AG08396 (cell line): ENCODE measurements at regions not wholly inside any gene's neighbourhood (a gene's known extent, or its start where the extent isn't known, plus 50 kb on each side); places are given as distances from the start of the nearest gene placed in this dataset.
A peak's percentile ranks its signal among the peaks of the same experiment; 100 is the strongest.

ENCODE experiments used
- DNase-seq: peaks from one replicate; pipeline ENCODE4 v3.0.0; 2012; ENCODE audit warnings: low spot score, mixed read lengths

DNA sequence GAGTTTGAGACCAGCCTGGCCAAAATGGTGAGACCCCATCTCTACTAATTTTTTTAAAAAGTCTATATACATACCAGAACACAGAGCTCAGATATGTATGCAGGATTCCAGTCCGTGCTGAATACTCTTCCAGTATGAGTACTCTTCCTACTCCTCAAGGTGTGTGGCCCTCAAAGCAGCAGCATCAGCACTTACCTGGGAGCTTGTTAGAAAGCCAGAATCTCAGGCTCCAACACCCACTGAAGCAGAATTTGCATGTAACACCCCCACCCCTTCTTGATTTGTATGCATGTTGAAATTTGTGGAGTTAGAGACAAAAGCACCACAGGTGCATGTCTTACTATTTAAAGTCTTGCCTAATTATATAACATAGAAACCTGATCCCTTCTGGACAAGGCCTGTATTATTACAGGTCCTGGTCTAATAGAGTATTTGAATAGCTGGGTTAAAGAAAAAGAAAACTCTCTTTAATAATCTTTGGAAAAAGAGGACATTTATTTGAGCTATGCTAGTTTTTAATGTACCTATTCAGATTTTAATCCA lies 50.3 kb upstream of the NFE2L2 start:
- DNase-seq, result no peak

DNA sequence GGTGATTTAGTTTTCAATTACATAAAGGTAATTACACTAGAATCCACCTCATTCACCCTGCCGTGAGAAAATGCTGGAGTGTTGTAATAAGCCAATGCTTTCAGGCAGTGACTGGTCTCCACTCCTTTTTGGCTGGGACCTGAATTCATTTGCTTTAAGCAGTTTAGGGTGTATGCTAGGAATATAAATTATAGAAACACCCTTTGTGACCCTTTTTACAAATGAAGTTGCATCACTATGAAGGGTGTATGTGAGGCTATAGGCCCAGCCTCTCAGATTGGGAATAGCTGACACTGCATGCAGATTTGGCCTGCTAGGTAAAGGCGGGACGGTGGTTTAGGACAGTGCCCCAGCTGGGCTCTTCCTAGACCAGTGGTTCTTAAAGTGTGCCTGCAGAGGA lies 50.8 kb upstream of the NFE2L2 start:
- no peak for DNase-seq

DNA sequence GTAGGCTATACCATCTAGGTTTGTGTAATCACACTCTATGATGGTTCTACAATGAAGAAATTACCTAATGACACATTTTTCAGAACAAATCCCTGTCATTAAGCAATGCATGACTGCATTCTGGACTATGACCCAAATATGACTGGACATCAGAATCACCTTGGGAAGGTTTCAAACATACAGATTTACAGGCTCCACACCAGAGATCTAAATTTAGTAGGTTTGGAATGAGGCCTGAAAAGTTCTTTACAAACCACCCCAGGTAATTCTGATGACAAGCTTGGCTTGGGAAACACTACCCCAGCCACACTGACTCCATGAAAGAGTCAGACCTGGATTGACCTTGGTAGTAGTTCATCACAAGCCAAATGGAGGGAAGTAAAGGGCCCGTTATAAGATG lies 52.2 kb upstream of the NFE2L2 start:
- no peak for DNase-seq

GRCh38 chr2:177317443-177317842 lies 52.9 kb upstream of the NFE2L2 start:
- DNase-seq, result no peak

GRCh38 chr2:177317857-177318256 lies 53.3 kb upstream of the NFE2L2 start:
- no peak for DNase-seq

GRCh38 chr2:177318613-177319012 lies 54.1 kb upstream of the NFE2L2 start:
- no peak for DNase-seq

- DNase-seq, result no peak
Measured at GRCh38 chr2:177320596-177320995, 56.1 kb upstream of the NFE2L2 start.

- DNase-seq, result no peak
Measured at GRCh38 chr2:177322801-177323261, 58.3 kb upstream of the NFE2L2 start.

DNA sequence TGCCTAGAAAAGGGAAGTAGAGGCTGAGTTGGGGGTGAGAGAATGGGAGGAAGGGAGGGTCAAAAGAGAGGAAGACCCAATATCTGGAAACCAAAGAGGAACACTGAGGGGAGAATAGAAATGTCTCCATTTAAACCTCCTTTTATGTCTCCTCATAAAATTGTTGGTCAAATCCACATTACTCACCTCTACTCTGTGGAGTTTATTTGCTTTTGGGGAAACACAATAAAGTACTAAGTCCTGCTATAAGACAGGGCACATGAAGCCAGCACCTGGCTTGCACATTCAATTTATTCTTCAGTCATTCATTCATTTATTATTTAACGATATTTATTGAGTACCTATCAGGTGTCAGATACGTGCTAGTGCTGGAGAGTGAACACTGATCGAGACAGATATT lies 60.3 kb upstream of the NFE2L2 start:
- DNase-seq, result no peak

GRCh38 chr2:177325554-177325953 lies 61.0 kb upstream of the NFE2L2 start:
- no peak for DNase-seq

DNA sequence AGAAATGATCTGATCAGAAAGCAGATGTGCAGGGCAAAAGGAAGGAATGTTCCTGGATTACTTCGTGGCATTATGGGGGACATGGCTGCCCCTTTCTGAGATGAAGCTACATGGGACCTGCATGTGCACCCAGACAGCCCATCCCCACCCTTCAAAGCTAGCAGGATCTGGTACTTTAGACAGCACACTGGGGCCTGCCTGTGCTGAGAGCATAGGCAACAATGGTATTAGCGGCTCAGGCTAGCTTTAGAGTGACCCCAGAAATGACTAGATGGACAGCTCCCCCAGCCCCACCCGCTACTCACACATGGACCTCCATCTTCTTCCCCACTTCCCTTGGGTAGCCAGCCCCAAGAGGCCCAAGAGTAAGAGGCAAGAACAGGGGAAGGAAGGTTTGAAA lies 61.5 kb upstream of the NFE2L2 start:
- no peak for DNase-seq

- no peak for DNase-seq
Measured at GRCh38 chr2:177326591-177326990, 62.1 kb upstream of the NFE2L2 start.

DNA sequence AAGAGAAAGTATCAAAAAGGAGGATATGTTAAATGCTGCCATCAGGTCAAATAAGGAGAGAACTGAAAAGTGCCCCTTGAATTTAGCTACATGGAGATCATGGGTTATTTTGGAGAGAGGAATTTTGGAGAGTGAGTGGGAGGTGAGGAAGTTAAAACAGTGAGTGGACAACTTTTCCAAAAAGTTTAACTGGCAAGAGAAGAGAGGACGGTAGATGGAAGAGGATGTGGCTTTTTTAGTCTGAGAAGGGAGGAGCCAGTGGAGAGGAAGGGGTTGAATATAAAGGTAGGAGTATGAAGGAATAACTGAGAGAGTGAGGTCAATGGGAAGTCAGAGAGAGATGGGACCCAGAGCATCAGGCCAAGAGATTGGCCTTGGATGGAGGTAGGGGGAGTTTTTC lies 62.5 kb upstream of the NFE2L2 start:
- DNase-seq, result no peak

DNA sequence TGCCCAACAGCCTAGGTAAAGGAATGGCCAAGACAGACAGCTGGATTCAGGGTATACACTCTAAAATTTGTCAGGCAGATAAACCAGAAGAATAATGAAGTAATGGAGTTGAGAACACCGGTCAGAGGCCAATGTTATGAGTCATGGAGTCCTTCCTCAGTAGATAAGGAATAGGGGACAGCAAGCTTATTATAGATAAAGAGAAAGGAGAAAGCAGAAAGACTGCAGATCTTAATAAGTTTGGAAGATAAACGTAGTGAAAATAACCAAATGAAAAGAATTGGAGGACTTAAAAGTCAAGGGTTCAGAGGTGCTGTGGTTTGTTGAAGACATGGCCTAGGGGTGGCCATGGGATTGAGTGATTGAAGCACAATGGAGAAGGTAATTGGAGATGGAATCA lies 63.5 kb upstream of the NFE2L2 start:
- no peak for DNase-seq

GRCh38 chr2:177329064-177329463 lies 63.5 kb upstream of the AGPS start:
- DNase-seq, result no peak

DNA sequence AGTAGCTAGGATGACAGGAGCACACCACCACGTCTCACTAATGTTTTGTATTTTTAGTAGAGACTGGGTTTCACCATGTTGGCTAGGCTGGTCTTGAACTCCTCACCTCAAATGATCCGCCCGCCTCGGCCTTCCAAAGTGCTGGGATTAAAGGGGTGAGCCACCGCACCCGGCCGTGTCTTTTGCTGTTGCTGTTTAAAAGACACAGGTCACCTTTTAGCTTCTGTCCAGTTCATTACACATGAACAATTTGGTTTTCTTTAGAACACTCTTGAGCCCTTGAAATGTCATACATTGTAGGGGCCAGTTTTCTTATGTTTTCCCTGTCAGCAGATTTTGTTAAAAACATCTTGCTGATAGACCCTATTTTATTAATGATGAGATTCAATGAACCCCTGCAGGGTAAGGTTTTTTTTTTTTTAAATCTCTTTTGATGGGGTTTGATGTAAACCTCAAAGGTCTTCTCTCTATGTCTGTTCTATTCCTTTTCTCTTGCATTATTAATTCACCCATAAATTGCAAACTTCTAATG lies 61.0 kb upstream of the AGPS start:
- no peak for DNase-seq

DNA sequence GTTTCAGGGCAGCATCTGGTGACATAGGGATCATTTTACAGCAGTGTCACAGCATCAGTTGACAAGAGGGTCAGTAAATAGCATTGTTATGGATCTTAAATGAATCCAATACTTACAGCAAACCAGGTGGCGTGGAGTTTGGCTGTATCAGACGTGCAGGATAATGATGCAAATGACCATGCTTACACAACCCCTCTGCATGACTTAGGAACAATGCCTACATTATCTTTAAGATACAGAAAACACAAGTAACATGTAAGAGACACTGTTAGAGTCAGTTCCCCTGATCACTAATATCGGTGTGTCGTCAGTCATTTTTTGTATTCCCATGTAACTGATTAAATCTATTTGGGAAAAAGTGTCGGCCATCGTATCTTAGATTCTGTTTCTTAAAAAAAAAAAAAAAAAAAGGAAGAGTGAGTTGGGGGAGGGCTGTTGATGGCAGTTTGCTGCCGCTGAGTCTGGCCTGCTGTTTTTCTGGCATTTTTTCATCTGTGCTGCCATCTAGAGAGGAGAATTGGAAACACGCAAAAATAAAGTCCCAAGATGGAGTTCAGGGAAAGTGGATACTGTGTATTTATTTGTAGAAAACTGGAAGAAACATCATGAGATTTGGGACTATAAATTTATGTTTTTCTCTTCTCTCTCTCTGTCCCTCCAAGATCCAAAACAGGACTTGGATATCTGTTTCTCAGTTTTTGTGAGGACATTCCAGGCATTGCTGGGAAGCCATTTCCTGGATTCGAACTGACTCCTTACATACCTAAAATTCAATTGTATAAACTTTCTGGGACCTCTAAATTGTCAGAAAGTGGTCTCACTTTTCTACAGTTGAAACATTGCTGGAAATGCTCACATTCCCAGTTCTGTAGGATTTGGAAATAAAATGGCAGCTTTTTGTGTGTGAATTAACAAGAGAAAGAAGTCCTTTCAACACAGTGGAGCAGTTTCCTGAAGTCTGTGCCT lies 60.3 kb upstream of the AGPS start:
- DNase-seq, result peak; percentile 62

GRCh38 chr2:177332992-177333388 lies 59.6 kb upstream of the AGPS start:
- no peak for DNase-seq

- no peak for DNase-seq
Measured at GRCh38 chr2:177334940-177335543, 57.5 kb upstream of the AGPS start.

- DNase-seq, result no peak
Measured at GRCh38 chr2:177335917-177336450, 56.6 kb upstream of the AGPS start.

DNA sequence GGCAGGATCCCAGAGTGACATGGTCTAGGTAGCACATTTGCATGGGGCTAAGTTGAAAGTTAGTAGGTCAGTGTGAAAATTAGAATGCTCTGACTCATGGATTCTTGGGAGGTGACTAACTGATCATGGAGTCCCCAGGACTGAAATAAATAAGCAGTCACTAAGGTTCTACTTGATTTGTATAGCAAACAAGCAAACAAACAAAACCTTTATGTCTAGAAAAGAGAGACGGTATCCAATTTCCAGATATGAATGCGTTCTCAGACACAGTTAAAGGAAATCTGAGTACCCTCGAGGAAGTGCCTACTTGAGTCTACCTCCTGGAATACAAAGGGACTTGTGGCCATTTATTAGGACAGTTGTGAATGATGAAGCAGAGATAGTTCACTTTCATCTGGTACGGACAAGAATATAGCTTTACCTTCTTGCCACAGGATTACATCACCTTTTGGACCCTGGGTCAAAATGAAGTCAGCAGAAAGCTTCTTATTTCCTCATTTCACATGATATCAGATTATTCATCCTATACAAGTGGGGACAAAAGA lies 54.3 kb upstream of the AGPS start:
- no peak for DNase-seq

GRCh38 chr2:177340158-177340557 lies 52.4 kb upstream of the AGPS start:
- no peak for DNase-seq
